Renal cortical epithelial cell (primary cell): ENCODE measurements at regions not wholly inside any gene's neighbourhood (a gene's known extent, or its start where the extent isn't known, plus 50 kb on each side); places are given as distances from the start of the nearest gene placed in this dataset.
A peak's percentile ranks its signal among the peaks of the same experiment; 100 is the strongest.
"Not testable (repeated sequence)": the region's sequence is repeated elsewhere in the genome, so short reads cannot be mapped to it uniquely, and the experiment has no call there.

Source experiments
- DNase-seq: peaks from one replicate; pipeline ENCODE4 v3.0.0-alpha.2; 2011; ENCODE audit warnings: low read depth

- no peak for DNase-seq
Observed at GRCh38 chr12:131389054-131390013, 321.6 kb upstream of the SFSWAP start.

- DNase-seq = peak; percentile 3
Observed at GRCh38 chr12:131390412-131391334, 320.2 kb upstream of the SFSWAP start.

- no peak for DNase-seq
Observed at GRCh38 chr12:131391399-131391798, 319.5 kb upstream of the SFSWAP start.

- not testable (repeated sequence) for DNase-seq
Observed at GRCh38 chr12:131394752-131395151, 316.1 kb upstream of the SFSWAP start.

- DNase-seq = not testable (repeated sequence)
Observed at GRCh38 chr12:131395209-131395684, 315.6 kb upstream of the SFSWAP start.

- DNase-seq = no peak
Observed at GRCh38 chr12:131395971-131396573, 314.8 kb upstream of the SFSWAP start.

GRCh38 chr12:131397493-131398181 lies 313.3 kb upstream of the SFSWAP start:
- no peak for DNase-seq

- DNase-seq = no peak
Observed at GRCh38 chr12:131399000-131399399, 311.9 kb upstream of the SFSWAP start.

GRCh38 chr12:131400668-131401294 lies 310.1 kb upstream of the SFSWAP start:
- DNase-seq = not testable (repeated sequence)

GRCh38 chr12:131401907-131402633 lies 308.8 kb upstream of the SFSWAP start:
- DNase-seq = not testable (repeated sequence)

GRCh38 chr12:131402781-131403396 lies 308.0 kb upstream of the SFSWAP start:
- no peak for DNase-seq

GRCh38 chr12:131403676-131404075 lies 307.2 kb upstream of the SFSWAP start:
- no peak for DNase-seq

- no peak for DNase-seq
Observed at GRCh38 chr12:131404705-131405104, 306.2 kb upstream of the SFSWAP start.

- DNase-seq = no peak
Observed at GRCh38 chr12:131407221-131408035, 303.5 kb upstream of the SFSWAP start.

GRCh38 chr12:131408036-131408365 lies 302.9 kb upstream of the SFSWAP start:
- no peak for DNase-seq

GRCh38 chr12:131408484-131408883 lies 302.4 kb upstream of the SFSWAP start:
- DNase-seq = no peak

- no peak for DNase-seq
Observed at GRCh38 chr12:131409211-131409610, 301.7 kb upstream of the SFSWAP start.

- not testable (repeated sequence) for DNase-seq
Observed at GRCh38 chr12:131411827-131412226, 299.1 kb upstream of the SFSWAP start.

- no peak for DNase-seq
Observed at GRCh38 chr12:131413006-131413405, 297.9 kb upstream of the SFSWAP start.
